ENCODE measurements at regions not wholly inside any gene's neighbourhood (a gene's known extent, or its start where the extent isn't known, plus 50 kb on each side); places are given as distances from the start of the nearest gene placed in this dataset.

GRCh38 chr7:148486937-148487336 is 103.6 kb upstream of the C7orf33 start:
- Histone ChIP-seq H3K4me1 (ENCODE audit: control insufficient read depth in 1 of 2, insufficient read depth in 2 of 2, low read length in 2 of 2) (no peaks in the 10 kb centered on the region), H3K4me2 (replicated peaks; ENCODE audit: extremely low read depth, low read length, poor library complexity, severe bottlenecking) (no peak overlapping the region), H3K27me3 (ENCODE audit: control insufficient read depth in 2 of 2, insufficient read depth in 2 of 2, low read length in 2 of 2) (no peaks in the 10 kb centered on the region), H2AFZ (ENCODE audit: insufficient read depth, low read depth, low read length, poor library complexity, severe bottlenecking) (no peak overlapping the region), H3K9me3 (replicated peaks in 1 of 2; ENCODE audit: control insufficient read depth in 1 of 2, insufficient read depth in 1 of 2, low read length in 2 of 2) (no peaks in the 10 kb centered on the region), H3K79me2 (ENCODE audit: insufficient read depth, low read length) (no peaks in the 10 kb centered on the region), H3K27ac (ENCODE audit: low read depth in 1 of 2, low read length in 2 of 2) (no peak overlapping the region), H3K4me3 (replicated peaks in 1 of 3; ENCODE audit: low read depth in 2 of 3, low read length in 3 of 3) (no peak overlapping the region), H3K9ac (ENCODE audit: insufficient read depth, low read length, poor library complexity, severe bottlenecking) (no peak overlapping the region), H3K36me3 (replicated peaks in 1 of 2; ENCODE audit: control insufficient read depth in 1 of 2, insufficient read depth in 2 of 2, low read length in 2 of 2) (no peaks in the 10 kb centered on the region), H4K20me1 (ENCODE audit: insufficient read depth, low read length) (no peaks in the 10 kb centered on the region)
- peaks cover 1 to 6% (median 2%) of the 10 kb centered on the region in 3 donors for H3K27me3 Mint-ChIP-seq (ENCODE audit: low read depth in 3 of 3)
- H3K36me3 Mint-ChIP-seq = no peaks in the 10 kb centered on the region
- no peaks in the 10 kb centered on the region for H3K4me1 Mint-ChIP-seq
- intact Hi-C loops (cut with micrococcal nuclease) = no loop called here
- no peak for TF ChIP-seq CTCF (IDR thresholded peaks at IDR 0.05)
- WGBS (ENCODE audit: insufficient coverage) = no CpG with 5 or more reads among the region's 7 CpGs
- no peak for DNase-seq
- H3K9me3 Mint-ChIP-seq = peaks cover 0 to 2% (median 0%) of the 10 kb centered on the region in 7 donors
- H3K27ac Mint-ChIP-seq = no peak overlapping the region
- no peak overlapping the region for H3K4me3 Mint-ChIP-seq

GRCh38 chr7:148487912-148488311 is 102.7 kb upstream of the C7orf33 start:
- peaks cover 1 to 9% (median 5%) of the 10 kb centered on the region in 3 donors for H3K27me3 Mint-ChIP-seq (ENCODE audit: low read depth in 3 of 3)
- no peak overlapping the region for H3K9ac ChIP-seq (ENCODE audit: insufficient read depth, low read length, poor library complexity, severe bottlenecking)
- H3K27ac ChIP-seq (ENCODE audit: low read depth in 1 of 2, low read length in 2 of 2) = no peak overlapping the region
- no peak for TF ChIP-seq CTCF (IDR thresholded peaks at IDR 0.05)
- no CpG with 5 or more reads among the region's 4 CpGs for WGBS (ENCODE audit: insufficient coverage)
- intact Hi-C loops (cut with micrococcal nuclease) = no loop called here
- peaks cover 0 to 10% (median 2%) of the 10 kb centered on the region in 7 donors for H3K9me3 Mint-ChIP-seq
- no peaks in the 10 kb centered on the region for H3K4me1 ChIP-seq (ENCODE audit: control insufficient read depth in 1 of 2, insufficient read depth in 2 of 2, low read length in 2 of 2)
- no peak overlapping the region for H3K4me3 ChIP-seq (replicated peaks in 1 of 3; ENCODE audit: low read depth in 2 of 3, low read length in 3 of 3)
- H4K20me1 ChIP-seq (ENCODE audit: insufficient read depth, low read length) = no peaks in the 10 kb centered on the region
- no peak overlapping the region for H3K4me2 ChIP-seq (replicated peaks; ENCODE audit: extremely low read depth, low read length, poor library complexity, severe bottlenecking)
- H3K4me3 Mint-ChIP-seq = no peak overlapping the region
- no peak overlapping the region for H2AFZ ChIP-seq (ENCODE audit: insufficient read depth, low read depth, low read length, poor library complexity, severe bottlenecking)
- H3K27me3 ChIP-seq (ENCODE audit: control insufficient read depth in 2 of 2, insufficient read depth in 2 of 2, low read length in 2 of 2) = no peaks in the 10 kb centered on the region
- no peaks in the 10 kb centered on the region for H3K36me3 Mint-ChIP-seq
- peaks cover 3 to 5% of the 10 kb centered on the region in 2 donors for H3K9me3 ChIP-seq (replicated peaks in 1 of 2; ENCODE audit: control insufficient read depth in 1 of 2, insufficient read depth in 1 of 2, low read length in 2 of 2)
- H3K36me3 ChIP-seq (replicated peaks in 1 of 2; ENCODE audit: control insufficient read depth in 1 of 2, insufficient read depth in 2 of 2, low read length in 2 of 2) = no peaks in the 10 kb centered on the region
- no peak for DNase-seq
- H3K27ac Mint-ChIP-seq = no peak overlapping the region
- H3K4me1 Mint-ChIP-seq = no peaks in the 10 kb centered on the region
- no peaks in the 10 kb centered on the region for H3K79me2 ChIP-seq (ENCODE audit: insufficient read depth, low read length)

Data from CD14-positive monocyte (primary cell).